ENCODE measurements at regions not wholly inside any gene's neighbourhood (a gene's known extent, or its start where the extent isn't known, plus 50 kb on each side); places are given as distances from the start of the nearest gene placed in this dataset.
A peak's percentile ranks its signal among the peaks of the same experiment; 100 is the strongest.
"Not testable (repeated sequence)": the region's sequence is repeated elsewhere in the genome, so short reads cannot be mapped to it uniquely, and the experiment has no call there.

GRCh38 chr18:22816266-22817176, 116.6 kb upstream of the RBBP8 start:
- DNase-seq (ENCODE audit: low spot score): no peak

DNA sequence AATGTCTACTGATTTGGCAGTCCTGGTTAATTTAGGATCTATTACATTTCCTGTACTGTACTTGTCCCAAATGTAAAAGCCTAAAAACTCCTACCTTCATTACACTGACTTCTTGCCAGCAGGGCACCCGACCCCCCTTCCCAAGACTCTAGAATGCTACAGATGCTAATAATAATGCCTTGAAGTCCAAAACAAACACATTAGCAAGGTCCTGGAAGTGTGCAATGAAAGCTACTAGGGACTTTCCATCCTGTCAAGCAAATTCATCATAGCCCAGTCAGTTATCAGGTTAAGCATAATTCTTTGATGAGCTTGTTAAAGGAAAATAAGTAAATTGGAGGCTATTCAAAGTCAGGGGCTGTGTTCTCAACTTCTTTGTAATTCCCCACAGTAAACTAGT, 115.3 kb upstream of the RBBP8 start:
- no peak for DNase-seq (ENCODE audit: low spot score)

DNA sequence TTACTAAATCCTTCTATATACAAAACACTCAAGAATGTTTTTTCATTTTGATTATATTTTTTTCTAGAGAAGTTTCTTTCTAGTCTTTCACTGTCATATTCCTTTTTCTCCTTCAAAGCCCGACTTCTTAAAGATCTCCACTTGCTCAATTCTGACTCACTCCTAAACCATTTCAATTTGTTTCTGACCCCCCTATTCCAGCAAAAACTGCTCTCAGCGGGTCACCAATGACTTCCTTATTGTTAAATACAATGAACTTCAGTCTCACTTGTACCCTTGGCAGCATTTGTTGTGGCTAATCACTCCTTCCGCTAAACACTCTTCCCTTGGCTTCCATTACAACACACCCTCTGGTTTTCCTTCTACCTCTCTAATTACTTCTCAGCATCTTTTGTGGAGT, 111.1 kb upstream of the RBBP8 start:
- DNase-seq (ENCODE audit: low spot score): no peak

DNA sequence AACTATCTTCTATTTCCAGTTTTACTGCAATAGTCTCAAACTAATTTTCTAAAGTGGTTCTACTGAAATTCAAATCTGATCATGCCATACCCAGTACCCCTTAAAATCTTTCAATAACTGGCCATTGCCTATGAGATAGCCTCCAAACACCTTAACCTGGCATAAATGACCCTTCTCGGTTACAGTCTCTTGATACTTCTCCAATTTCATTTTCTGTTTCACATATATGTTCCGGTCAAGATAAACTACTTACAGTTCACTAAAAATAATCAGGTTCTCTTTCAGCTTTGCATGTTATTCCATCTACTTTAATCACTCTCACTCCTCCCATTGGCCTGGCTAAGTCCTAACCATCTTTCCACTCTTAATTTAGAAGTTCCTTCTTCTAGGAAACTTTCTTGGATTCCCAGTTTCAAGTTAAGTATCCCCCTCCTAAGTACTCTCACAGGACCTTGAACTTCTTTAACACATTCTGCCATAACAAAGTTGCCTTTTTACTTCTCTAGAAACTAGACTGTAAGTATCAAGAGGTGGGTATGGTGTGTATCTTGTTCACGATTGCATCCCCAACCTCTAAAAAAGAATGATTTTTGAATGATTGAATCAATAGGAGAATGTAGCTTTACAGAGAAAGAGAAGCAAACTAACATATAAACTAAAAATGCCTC, 110.2 kb upstream of the RBBP8 start:
- DNase-seq (ENCODE audit: low spot score): no peak

- no peak for DNase-seq (ENCODE audit: low spot score)
Observed at GRCh38 chr18:22826726-22827125, 106.4 kb upstream of the RBBP8 start.

- no peak for DNase-seq (ENCODE audit: low spot score)
Observed at GRCh38 chr18:22827216-22827615, 105.9 kb upstream of the RBBP8 start.

DNA sequence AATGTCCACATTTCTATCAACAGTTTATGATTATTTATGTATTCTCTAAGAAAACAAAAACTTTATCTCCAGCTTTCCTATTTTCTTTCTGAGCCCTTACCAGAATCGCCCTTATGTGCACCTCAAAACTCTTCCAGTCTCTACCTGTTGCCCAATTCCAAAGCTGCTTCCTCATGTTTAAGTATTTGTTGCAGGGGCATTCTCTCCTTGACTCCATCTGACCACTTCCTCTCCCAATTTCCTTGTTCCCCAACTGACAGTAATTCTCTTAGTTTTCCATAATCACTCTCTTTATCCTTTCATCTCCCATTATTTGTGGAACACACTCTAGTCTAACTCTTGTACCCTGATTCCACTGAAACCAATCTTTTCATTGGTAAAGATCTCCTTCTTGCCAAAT, 105.4 kb upstream of the RBBP8 start:
- DNase-seq (ENCODE audit: low spot score): no peak

- DNase-seq (ENCODE audit: low spot score): no peak
Observed at GRCh38 chr18:22828171-22828570, 105.0 kb upstream of the RBBP8 start.

DNA sequence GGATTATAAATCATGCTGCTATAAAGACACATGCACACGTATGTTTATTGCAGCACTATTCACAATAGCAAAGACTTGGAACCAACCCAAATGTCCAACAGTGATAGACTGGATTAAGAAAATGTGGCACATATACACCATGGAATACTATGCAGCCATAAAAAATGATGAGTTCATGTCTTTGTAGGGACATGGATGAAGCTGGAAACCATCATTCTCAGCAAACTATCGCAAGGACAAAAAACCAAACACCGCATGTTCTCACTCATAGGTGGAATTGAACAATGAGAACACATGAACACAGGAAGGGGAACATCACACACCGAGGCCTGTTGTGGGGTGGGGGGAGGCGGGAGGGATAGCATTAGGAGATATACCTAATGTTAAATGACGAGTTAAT, 104.5 kb upstream of the RBBP8 start:
- not testable (repeated sequence) for DNase-seq (ENCODE audit: low spot score)

DNA sequence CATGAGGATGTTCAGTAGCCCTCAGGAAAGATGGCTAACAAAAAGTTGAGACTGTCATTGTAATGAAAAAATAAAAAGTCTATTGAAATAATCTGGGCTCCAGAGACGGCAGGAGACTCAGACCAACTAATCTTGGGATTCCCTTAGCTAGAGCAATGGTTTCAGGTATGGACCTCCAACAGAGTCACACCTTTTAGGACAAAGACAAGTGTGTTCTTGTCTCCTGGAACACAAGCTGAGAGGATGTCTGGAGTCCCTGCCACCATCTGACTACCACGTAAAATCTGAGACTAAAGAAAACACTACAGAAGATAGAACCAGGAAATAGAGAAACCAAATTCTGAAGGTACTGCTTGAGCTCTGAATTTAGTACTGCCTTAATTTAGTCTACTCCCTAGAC, 103.3 kb upstream of the RBBP8 start:
- DNase-seq (ENCODE audit: low spot score): no peak

- DNase-seq (ENCODE audit: low spot score): no peak
Observed at GRCh38 chr18:22830511-22830910, 102.6 kb upstream of the RBBP8 start.

GRCh38 chr18:22831441-22831904, 101.7 kb upstream of the RBBP8 start:
- DNase-seq (ENCODE audit: low spot score): peak; percentile 14

DNA sequence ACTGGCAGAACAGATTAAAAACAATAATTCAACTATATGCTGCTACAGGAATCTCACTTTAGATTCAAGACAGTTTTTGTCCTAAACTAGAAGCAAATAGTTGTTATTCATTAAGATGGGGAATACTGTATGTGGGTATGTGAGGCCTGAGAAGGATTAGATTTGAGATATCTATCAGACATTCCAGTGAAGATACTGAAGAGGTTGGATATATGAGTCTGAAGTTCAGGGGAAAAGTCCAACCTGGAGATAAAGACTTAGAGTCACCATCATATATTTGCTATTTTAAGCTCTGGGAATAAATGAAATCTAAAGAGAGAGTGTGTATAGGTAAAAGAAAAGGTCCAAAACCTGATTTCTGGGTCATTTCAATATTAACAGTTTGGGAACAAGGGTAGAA, 96.2 kb upstream of the RBBP8 start:
- DNase-seq (ENCODE audit: low spot score): no peak

DNA sequence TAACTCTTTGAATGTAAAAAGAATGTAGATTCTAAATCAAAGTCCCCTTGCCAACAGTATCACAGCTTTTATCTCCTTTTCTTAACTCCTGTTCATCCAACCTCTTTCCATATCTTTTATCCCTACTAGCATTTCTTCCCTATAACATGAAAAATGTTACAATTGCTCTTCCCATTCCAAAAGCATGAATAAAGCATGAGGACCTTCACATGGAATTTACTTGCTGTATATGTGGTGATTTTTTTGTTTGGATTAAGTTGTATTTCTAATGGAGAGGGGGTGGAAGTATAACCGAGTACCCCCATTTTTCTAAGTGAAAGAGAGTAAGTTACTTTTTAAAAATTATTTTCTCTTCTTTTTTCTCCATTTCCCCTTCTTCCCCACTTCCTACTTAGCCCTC, 94.9 kb upstream of the RBBP8 start:
- no peak for DNase-seq (ENCODE audit: low spot score)

GRCh38 chr18:22838639-22839277, 94.4 kb upstream of the RBBP8 start:
- DNase-seq (ENCODE audit: low spot score): no peak

DNA sequence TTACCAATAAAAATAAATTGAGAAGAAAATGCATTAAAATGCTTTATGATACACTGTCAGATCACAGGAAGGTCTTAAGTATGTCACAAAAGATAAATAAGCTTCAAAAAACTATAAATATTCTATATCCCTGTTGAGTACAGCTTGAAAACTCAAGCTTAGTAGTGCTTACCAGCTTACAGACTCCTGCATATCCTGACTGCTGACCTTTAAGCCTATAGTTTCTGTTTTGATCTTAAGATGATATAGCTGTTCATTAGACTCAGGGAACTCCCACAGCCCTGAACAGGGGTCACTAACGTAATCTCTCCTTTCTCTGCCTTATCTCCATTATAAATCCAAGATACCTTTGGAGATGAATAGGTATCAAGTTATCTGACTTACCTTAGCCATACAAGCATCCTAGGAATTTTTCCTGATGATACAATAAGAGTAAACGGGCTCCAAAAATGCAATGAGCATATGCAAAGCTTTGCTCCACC, 93.7 kb upstream of the RBBP8 start:
- no peak for DNase-seq (ENCODE audit: low spot score)

DNA sequence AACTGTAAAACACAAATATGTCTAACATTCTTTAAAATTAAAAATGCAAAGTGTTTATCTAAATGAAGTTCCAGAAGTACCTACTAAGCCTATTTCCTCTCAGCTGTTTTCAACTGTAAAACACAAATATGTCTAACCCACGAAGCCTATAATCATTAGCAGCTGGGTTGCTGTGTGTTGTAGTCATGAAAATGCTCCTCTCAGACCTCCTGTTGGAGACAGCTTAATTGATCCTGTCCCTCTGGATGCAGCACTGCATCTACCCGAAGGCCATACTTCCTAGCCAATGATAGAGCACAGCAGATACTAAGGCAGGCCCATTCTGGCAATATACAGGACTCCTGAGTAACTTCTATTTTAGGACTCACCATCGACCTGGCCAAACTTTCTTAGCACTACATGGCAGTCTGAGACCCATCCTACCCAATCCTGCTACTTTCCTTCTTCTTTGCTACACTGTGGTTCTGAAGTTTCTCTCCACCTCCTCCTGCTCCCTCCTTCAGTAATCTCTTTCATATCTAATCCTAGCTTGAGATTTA, 92.5 kb upstream of the RBBP8 start:
- DNase-seq (ENCODE audit: low spot score): no peak

GRCh38 chr18:22841840-22842239, 91.3 kb upstream of the RBBP8 start:
- DNase-seq (ENCODE audit: low spot score): no peak

DNA sequence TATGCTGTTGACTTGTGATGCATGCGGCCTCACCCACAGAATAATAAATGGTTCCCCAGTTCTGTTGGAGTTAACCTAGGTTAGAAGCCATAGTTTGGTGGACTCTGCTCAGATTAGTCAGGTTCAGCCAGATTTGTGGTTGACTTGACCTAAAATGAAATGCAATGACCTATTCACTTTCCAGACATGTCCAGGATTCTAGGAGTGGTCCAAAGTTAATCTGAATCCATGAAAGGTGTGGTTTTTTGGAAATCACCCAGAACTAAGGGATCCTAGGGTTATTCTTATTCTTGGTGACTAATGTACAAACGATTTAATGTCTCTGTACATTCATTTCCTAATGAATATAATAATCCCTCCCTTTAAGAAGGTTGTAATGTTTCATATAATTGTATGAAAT, 88.9 kb upstream of the RBBP8 start:
- no peak for DNase-seq (ENCODE audit: low spot score)

DNA sequence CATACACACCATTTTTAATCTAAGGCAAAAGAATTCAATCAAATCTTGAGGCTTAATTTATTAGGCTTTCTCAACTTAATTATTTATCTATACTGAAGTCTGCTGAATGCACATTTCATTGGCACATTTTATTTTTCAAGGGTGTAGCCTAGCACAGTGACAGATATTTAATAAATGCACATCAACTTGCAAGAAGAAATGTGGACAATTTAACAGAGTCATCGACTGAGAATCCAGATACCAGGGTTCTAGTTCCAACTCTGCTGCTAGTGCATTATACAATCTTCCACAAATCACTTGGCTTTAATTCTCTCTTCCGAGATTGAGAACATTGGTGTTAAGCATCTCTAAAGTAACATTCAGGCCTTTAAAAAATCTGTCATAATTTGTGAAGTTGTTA, 88.5 kb upstream of the RBBP8 start:
- DNase-seq (ENCODE audit: low spot score): no peak

- peak; percentile 31 for DNase-seq (ENCODE audit: low spot score)
Observed at GRCh38 chr18:22846088-22846683, 86.9 kb upstream of the RBBP8 start.

GRCh38 chr18:22846697-22847096, 86.4 kb upstream of the RBBP8 start:
- no peak for DNase-seq (ENCODE audit: low spot score)

Measured in Ammon's horn (tissue), 1 donor.